GM06990 (cell line): ENCODE measurements at regions not wholly inside any gene's neighbourhood (a gene's known extent, or its start where the extent isn't known, plus 50 kb on each side); places are given as distances from the start of the nearest gene placed in this dataset.

Experiments
- DNase-seq: peaks from one replicate; pipeline ENCODE4 v3.0.0-alpha.2; 2011; ENCODE audit not compliant: insufficient read length; ENCODE audit errors: extremely low read depth
- H3K27me3 ChIP-seq: replicated peaks from 2 replicates; pipeline ENCODE4 v1.6.0; 2011; ENCODE audit warnings: low read length; ENCODE audit not compliant: control insufficient read depth, insufficient read depth
- H3K36me3 ChIP-seq: 2 replicates; pipeline ENCODE4 v1.5.1; 2011; ENCODE audit warnings: low read length; ENCODE audit not compliant: control insufficient read depth, insufficient read depth
- H3K4me3 ChIP-seq: replicated peaks from 2 replicates; pipeline ENCODE4 v1.5.1; 2011; ENCODE audit warnings: low read depth, mild to moderate bottlenecking, control low read depth, low read length
- CTCF ChIP-seq: IDR thresholded peaks from 2 replicates; pipeline ENCODE4 v1.5.1; 2011; ENCODE audit warnings: low read length, control low read depth, mild to moderate bottlenecking, inconsistent platforms; ENCODE audit not compliant: insufficient read depth, poor library complexity, severe bottlenecking

DNA sequence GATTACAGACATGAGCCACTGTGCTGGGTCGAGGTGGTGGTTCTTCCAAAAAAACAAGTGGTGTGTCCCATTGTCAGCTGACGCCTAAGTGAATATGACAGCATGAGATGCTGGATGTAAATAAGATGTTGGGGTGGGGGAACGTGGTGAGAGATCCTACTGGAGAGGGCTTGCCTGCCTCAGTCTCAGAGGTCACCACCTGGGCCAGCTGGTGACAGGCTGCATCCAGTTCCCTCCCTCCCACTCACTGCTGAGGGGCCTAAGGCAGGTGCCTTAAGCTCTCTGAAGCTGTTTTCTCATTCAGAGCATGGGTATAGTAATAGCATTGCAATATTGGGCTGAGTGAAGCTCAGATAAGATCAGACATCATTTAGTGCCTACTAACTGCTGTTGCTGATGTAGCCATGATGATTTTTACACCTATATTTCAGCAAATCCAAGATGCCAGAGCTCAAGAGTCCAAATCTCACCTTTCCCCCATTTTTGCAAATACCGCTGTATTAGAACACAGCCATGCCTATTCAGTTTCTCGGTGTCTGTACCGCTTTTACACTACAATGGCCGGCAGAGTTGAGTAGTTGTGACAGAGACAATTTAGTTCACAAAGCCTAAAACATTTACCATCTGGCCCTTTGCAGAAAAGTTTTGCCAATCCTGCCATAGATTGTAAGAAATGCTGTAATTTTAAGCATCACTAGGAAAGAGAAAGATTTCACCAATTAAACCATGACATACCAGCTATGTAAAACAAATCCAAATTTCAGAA is 171.3 kb downstream of the ANKRD60 start:
- Histone ChIP-seq H3K4me3 (no peak overlapping the region), H3K27me3 (no peaks in the 10 kb centered on the region; the same call in 1 of the 2 replicates), H3K36me3 (no peaks in the 10 kb centered on the region)
- DNase-seq = no peak
- no peak for TF ChIP-seq CTCF

GRCh38 chr20:58056021-58056591 is 172.3 kb downstream of the ANKRD60 start:
- Histone ChIP-seq H3K27me3 (no peaks in the 10 kb centered on the region; the same call in 1 of the 2 replicates), H3K36me3 (no peaks in the 10 kb centered on the region), H3K4me3 (no peak overlapping the region)
- DNase-seq = no peak
- TF ChIP-seq CTCF = no peak

GRCh38 chr20:58054780-58055373 is 173.6 kb downstream of the ANKRD60 start:
- no peak for TF ChIP-seq CTCF
- Histone ChIP-seq H3K27me3 (no peaks in the 10 kb centered on the region; the same call in 1 of the 2 replicates), H3K4me3 (no peak overlapping the region), H3K36me3 (no peaks in the 10 kb centered on the region)
- DNase-seq = no peak

GRCh38 chr20:58054082-58054779 is 174.2 kb downstream of the ANKRD60 start:
- TF ChIP-seq CTCF = no peak
- H3K4me3 ChIP-seq = no peak overlapping the region
- no peaks in the 10 kb centered on the region; the same call in 1 of the 2 replicates for H3K27me3 ChIP-seq
- no peaks in the 10 kb centered on the region for H3K36me3 ChIP-seq
- DNase-seq = no peak

- no peak for DNase-seq
Observed at GRCh38 chr20:58053391-58054055, 174.9 kb downstream of the ANKRD60 start.

More at GRCh38 chr20:58053391-58054055, 174.9 kb downstream of the ANKRD60 start:
- TF ChIP-seq CTCF = no peak
- Histone ChIP-seq H3K36me3 (no peaks in the 10 kb centered on the region), H3K4me3 (no peak overlapping the region), H3K27me3 (no peaks in the 10 kb centered on the region; the same call in 1 of the 2 replicates)
